ENCODE measurements at regions not wholly inside any gene's neighbourhood (a gene's known extent, or its start where the extent isn't known, plus 50 kb on each side); places are given as distances from the start of the nearest gene placed in this dataset.

DNA sequence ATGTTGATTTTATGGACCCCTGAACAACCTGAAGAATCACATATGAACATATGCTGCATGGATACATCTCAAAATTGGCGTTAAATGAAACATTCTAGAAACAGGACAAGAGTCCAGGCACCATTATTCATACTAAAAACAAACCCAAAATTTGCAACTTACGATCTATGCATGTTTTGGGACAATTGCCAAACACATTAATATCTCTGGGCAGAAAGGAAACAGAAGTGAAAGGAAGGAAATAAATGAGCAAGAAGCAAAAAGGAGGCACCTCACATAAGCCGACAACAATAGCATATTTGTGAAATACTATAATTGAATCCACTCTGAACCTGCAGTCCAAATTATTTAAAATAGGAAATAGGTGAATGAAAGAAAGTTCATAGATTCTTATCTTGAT, 1505.3 kb downstream of the AACS start:
- DNase-seq (ENCODE audit: low spot score) = no peak
- Histone ChIP-seq H3K27ac (ENCODE audit: low read depth) (no peak overlapping the region), H3K4me2 (no peak overlapping the region), H3K4me3 (no peak overlapping the region), H2AFZ (no peak overlapping the region), H3K36me3 (ENCODE audit: insufficient read depth) (no peaks in the 10 kb centered on the region), H3K27me3 (ENCODE audit: insufficient read depth) (no peaks in the 10 kb centered on the region), H3K4me1 (ENCODE audit: insufficient read depth) (no peaks in the 10 kb centered on the region), H3F3A (replicated peaks; ENCODE audit: low read depth) (no peaks in the 10 kb centered on the region), H3K9me2 (ENCODE audit: insufficient read depth) (no peaks in the 10 kb centered on the region), H3K79me2 (replicated peaks; ENCODE audit: insufficient read depth) (no peaks in the 10 kb centered on the region), H4K20me1 (replicated peaks; ENCODE audit: insufficient read depth) (no peaks in the 10 kb centered on the region)
- Mint-ChIP-seq H3K36me3 (ENCODE audit: low read depth) (peaks cover 51% of the 10 kb centered on the region), H3K27me3 (ENCODE audit: insufficient read depth, low read depth, poor library complexity) (peaks cover 12% of the 10 kb centered on the region), H3K4me1 (no peaks in the 10 kb centered on the region; the same call in 2 of the 3 replicates), H3K9me3 (peaks cover 96% of the 10 kb centered on the region), H3K4me3 (no peak overlapping the region), H3K27ac (no peak overlapping the region)
- no peak for ATAC-seq
- TF ChIP-seq STAT1 (IDR thresholded peaks at IDR 0.05; ENCODE audit: unreplicated experiment) (no peak), POLR2AphosphoS5 (IDR thresholded peaks at IDR 0.05; ENCODE audit: low read depth) (no peak), EZH2 (IDR thresholded peaks at IDR 0.05; ENCODE audit: low read depth, unreplicated experiment) (no peak), CREB1 (CRISPR knock-in tag; IDR thresholded peaks at IDR 0.05; ENCODE audit: low read depth) (no peak), ZNF331 (CRISPR knock-in tag; IDR thresholded peaks at IDR 0.05; ENCODE audit: low read depth) (no peak), NANOG (IDR thresholded peaks at IDR 0.05; ENCODE audit: borderline replicate concordance) (no peak), ZNF114 (CRISPR knock-in tag; IDR thresholded peaks at IDR 0.05) (no peak), JUNB (IDR thresholded peaks at IDR 0.05; ENCODE audit: unreplicated experiment) (no peak), EZH2phosphoT487 (IDR thresholded peaks at IDR 0.05; ENCODE audit: unreplicated experiment) (no peak)
- TF ChIP-seq, protein P1, sequence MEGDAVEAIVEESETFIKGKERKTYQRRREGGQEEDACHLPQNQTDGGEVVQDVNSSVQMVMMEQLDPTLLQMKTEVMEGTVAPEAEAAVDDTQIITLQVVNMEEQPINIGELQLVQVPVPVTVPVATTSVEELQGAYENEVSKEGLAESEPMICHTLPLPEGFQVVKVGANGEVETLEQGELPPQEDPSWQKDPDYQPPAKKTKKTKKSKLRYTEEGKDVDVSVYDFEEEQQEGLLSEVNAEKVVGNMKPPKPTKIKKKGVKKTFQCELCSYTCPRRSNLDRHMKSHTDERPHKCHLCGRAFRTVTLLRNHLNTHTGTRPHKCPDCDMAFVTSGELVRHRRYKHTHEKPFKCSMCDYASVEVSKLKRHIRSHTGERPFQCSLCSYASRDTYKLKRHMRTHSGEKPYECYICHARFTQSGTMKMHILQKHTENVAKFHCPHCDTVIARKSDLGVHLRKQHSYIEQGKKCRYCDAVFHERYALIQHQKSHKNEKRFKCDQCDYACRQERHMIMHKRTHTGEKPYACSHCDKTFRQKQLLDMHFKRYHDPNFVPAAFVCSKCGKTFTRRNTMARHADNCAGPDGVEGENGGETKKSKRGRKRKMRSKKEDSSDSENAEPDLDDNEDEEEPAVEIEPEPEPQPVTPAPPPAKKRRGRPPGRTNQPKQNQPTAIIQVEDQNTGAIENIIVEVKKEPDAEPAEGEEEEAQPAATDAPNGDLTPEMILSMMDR (conservative IDR thresholded peaks at IDR 0.05; ENCODE audit: low read depth in 2 of 2) = no peak
- TF ChIP-seq, protein P2, sequence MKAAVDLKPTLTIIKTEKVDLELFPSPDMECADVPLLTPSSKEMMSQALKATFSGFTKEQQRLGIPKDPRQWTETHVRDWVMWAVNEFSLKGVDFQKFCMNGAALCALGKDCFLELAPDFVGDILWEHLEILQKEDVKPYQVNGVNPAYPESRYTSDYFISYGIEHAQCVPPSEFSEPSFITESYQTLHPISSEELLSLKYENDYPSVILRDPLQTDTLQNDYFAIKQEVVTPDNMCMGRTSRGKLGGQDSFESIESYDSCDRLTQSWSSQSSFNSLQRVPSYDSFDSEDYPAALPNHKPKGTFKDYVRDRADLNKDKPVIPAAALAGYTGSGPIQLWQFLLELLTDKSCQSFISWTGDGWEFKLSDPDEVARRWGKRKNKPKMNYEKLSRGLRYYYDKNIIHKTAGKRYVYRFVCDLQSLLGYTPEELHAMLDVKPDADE (IDR thresholded peaks at IDR 0.05) = no peak
- TF ChIP-seq, protein P3, sequence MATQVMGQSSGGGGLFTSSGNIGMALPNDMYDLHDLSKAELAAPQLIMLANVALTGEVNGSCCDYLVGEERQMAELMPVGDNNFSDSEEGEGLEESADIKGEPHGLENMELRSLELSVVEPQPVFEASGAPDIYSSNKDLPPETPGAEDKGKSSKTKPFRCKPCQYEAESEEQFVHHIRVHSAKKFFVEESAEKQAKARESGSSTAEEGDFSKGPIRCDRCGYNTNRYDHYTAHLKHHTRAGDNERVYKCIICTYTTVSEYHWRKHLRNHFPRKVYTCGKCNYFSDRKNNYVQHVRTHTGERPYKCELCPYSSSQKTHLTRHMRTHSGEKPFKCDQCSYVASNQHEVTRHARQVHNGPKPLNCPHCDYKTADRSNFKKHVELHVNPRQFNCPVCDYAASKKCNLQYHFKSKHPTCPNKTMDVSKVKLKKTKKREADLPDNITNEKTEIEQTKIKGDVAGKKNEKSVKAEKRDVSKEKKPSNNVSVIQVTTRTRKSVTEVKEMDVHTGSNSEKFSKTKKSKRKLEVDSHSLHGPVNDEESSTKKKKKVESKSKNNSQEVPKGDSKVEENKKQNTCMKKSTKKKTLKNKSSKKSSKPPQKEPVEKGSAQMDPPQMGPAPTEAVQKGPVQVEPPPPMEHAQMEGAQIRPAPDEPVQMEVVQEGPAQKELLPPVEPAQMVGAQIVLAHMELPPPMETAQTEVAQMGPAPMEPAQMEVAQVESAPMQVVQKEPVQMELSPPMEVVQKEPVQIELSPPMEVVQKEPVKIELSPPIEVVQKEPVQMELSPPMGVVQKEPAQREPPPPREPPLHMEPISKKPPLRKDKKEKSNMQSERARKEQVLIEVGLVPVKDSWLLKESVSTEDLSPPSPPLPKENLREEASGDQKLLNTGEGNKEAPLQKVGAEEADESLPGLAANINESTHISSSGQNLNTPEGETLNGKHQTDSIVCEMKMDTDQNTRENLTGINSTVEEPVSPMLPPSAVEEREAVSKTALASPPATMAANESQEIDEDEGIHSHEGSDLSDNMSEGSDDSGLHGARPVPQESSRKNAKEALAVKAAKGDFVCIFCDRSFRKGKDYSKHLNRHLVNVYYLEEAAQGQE (IDR thresholded peaks at IDR 0.05; ENCODE audit: unreplicated experiment) = no peak
- TF ChIP-seq, protein P4, sequence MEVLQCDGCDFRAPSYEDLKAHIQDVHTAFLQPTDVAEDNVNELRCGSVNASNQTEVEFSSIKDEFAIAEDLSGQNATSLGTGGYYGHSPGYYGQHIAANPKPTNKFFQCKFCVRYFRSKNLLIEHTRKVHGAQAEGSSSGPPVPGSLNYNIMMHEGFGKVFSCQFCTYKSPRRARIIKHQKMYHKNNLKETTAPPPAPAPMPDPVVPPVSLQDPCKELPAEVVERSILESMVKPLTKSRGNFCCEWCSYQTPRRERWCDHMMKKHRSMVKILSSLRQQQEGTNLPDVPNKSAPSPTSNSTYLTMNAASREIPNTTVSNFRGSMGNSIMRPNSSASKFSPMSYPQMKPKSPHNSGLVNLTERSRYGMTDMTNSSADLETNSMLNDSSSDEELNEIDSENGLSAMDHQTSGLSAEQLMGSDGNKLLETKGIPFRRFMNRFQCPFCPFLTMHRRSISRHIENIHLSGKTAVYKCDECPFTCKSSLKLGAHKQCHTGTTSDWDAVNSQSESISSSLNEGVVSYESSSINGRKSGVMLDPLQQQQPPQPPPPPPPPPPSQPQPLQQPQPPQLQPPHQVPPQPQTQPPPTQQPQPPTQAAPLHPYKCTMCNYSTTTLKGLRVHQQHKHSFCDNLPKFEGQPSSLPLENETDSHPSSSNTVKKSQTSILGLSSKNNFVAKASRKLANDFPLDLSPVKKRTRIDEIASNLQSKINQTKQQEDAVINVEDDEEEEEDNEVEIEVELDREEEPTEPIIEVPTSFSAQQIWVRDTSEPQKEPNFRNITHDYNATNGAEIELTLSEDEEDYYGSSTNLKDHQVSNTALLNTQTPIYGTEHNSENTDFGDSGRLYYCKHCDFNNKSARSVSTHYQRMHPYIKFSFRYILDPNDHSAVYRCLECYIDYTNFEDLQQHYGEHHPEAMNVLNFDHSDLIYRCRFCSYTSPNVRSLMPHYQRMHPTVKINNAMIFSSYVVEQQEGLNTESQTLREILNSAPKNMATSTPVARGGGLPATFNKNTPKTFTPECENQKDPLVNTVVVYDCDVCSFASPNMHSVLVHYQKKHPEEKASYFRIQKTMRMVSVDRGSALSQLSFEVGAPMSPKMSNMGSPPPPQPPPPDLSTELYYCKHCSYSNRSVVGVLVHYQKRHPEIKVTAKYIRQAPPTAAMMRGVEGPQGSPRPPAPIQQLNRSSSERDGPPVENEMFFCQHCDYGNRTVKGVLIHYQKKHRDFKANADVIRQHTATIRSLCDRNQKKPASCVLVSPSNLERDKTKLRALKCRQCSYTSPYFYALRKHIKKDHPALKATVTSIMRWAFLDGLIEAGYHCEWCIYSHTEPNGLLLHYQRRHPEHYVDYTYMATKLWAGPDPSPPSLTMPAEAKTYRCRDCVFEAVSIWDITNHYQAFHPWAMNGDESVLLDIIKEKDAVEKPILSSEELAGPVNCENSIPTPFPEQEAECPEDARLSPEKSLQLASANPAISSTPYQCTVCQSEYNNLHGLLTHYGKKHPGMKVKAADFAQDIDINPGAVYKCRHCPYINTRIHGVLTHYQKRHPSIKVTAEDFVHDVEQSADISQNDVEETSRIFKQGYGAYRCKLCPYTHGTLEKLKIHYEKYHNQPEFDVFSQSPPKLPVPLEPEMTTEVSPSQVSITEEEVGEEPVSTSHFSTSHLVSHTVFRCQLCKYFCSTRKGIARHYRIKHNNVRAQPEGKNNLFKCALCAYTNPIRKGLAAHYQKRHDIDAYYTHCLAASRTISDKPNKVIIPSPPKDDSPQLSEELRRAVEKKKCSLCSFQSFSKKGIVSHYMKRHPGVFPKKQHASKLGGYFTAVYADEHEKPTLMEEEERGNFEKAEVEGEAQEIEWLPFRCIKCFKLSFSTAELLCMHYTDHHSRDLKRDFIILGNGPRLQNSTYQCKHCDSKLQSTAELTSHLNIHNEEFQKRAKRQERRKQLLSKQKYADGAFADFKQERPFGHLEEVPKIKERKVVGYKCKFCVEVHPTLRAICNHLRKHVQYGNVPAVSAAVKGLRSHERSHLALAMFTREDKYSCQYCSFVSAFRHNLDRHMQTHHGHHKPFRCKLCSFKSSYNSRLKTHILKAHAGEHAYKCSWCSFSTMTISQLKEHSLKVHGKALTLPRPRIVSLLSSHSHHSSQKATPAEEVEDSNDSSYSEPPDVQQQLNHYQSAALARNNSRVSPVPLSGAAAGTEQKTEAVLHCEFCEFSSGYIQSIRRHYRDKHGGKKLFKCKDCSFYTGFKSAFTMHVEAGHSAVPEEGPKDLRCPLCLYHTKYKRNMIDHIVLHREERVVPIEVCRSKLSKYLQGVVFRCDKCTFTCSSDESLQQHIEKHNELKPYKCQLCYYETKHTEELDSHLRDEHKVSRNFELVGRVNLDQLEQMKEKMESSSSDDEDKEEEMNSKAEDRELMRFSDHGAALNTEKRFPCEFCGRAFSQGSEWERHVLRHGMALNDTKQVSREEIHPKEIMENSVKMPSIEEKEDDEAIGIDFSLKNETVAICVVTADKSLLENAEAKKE (CRISPR knock-in tag; IDR thresholded peaks at IDR 0.05) = no peak
